ENCODE measurements at regions not wholly inside any gene's neighbourhood (a gene's known extent, or its start where the extent isn't known, plus 50 kb on each side); places are given as distances from the start of the nearest gene placed in this dataset.

GRCh38 chr2:8525236-8525581 is 156.6 kb upstream of the ID2 start:
- peaks cover 5% of the 10 kb centered on the region for H3K4me1 ChIP-seq (ENCODE audit: control insufficient read depth, insufficient read depth, low read length)

GRCh38 chr2:8525582-8526402 is 156.1 kb upstream of the ID2 start:
- Histone ChIP-seq H3K9me3 (ENCODE audit: control insufficient read depth, low read length) (no peaks in the 10 kb centered on the region), H3K4me3 (ENCODE audit: low read length) (no peak overlapping the region), H3K4me1 (ENCODE audit: control insufficient read depth, insufficient read depth, low read length) (peaks cover 5% of the 10 kb centered on the region), H3K9ac (ENCODE audit: extremely low read depth, low read length, poor library complexity, severe bottlenecking) (no peak overlapping the region), H3K27ac (ENCODE audit: low read depth, low read length) (peak overlapping the region; percentile 1), H3K27me3 (ENCODE audit: control insufficient read depth, insufficient read depth, low read length, poor library complexity, severe bottlenecking) (no peaks in the 10 kb centered on the region), H3K36me3 (ENCODE audit: control insufficient read depth, insufficient read depth, low read length) (no peaks in the 10 kb centered on the region)
- TF ChIP-seq CTCF (conservative IDR thresholded peaks at IDR 0.05): peak; percentile 68
- Mint-ChIP-seq H3K4me1 (peaks cover 23% of the 10 kb centered on the region), H3K9me3 (no peaks in the 10 kb centered on the region), H3K27ac (no peak overlapping the region), H3K27me3 (ENCODE audit: insufficient read depth) (no peaks in the 10 kb centered on the region), H3K36me3 (ENCODE audit: low read depth) (no peaks in the 10 kb centered on the region), H3K4me3 (no peak overlapping the region)
- 75 to 80% methylated on average over 6 to 14 of the region's 14 CpGs for WGBS, 2 experiments (ENCODE audit: insufficient coverage in 1 of 2, insufficient read length in 1 of 2)
- DNase-seq: peak; percentile 79

More at GRCh38 chr2:8525236-8525581, 156.6 kb upstream of the ID2 start:
- Histone ChIP-seq H3K36me3 (ENCODE audit: control insufficient read depth, insufficient read depth, low read length) (no peaks in the 10 kb centered on the region), H3K9ac (ENCODE audit: extremely low read depth, low read length, poor library complexity, severe bottlenecking) (no peak overlapping the region), H3K9me3 (ENCODE audit: control insufficient read depth, low read length) (no peaks in the 10 kb centered on the region), H3K27ac (ENCODE audit: low read depth, low read length) (no peak overlapping the region), H3K27me3 (ENCODE audit: control insufficient read depth, insufficient read depth, low read length, poor library complexity, severe bottlenecking) (no peaks in the 10 kb centered on the region), H3K4me3 (ENCODE audit: low read length) (no peak overlapping the region)
- Mint-ChIP-seq H3K4me3 (no peak overlapping the region), H3K9me3 (no peaks in the 10 kb centered on the region), H3K36me3 (ENCODE audit: low read depth) (no peaks in the 10 kb centered on the region), H3K27ac (no peak overlapping the region), H3K27me3 (ENCODE audit: insufficient read depth) (no peaks in the 10 kb centered on the region), H3K4me1 (peaks cover 23% of the 10 kb centered on the region)
- 89 to 97% methylated on average over 6 to 7 of the region's 7 CpGs for WGBS, 2 experiments (ENCODE audit: insufficient coverage in 1 of 2, insufficient read length in 1 of 2)
- no peak for TF ChIP-seq CTCF (conservative IDR thresholded peaks at IDR 0.05)
- no peak for DNase-seq

DNA sequence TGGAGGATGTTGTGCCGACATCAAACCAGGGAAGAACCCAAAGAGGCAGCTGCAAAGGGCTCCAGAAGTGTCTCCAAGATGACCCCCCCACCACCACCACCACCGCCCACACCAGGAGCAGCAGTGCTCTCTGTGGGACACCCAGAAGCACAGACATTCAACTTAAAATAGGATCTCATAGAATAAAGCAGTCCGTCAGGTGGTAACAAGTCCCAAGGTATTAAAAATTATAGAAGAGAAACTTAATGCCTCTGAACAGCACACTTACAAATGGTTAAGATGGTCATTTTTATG is 155.5 kb upstream of the ID2 start:
- Histone ChIP-seq H3K4me1 (ENCODE audit: control insufficient read depth, insufficient read depth, low read length) (peaks cover 5% of the 10 kb centered on the region), H3K27ac (ENCODE audit: low read depth, low read length) (no peak overlapping the region), H3K9ac (ENCODE audit: extremely low read depth, low read length, poor library complexity, severe bottlenecking) (no peak overlapping the region), H3K4me3 (ENCODE audit: low read length) (no peak overlapping the region), H3K9me3 (ENCODE audit: control insufficient read depth, low read length) (peaks cover 4% of the 10 kb centered on the region), H3K27me3 (ENCODE audit: control insufficient read depth, insufficient read depth, low read length, poor library complexity, severe bottlenecking) (no peaks in the 10 kb centered on the region), H3K36me3 (ENCODE audit: control insufficient read depth, insufficient read depth, low read length) (no peaks in the 10 kb centered on the region)
- no peak for TF ChIP-seq CTCF (conservative IDR thresholded peaks at IDR 0.05)
- H3K27ac Mint-ChIP-seq: no peak overlapping the region
- no peak overlapping the region for H3K4me3 Mint-ChIP-seq
- H3K36me3 Mint-ChIP-seq (ENCODE audit: low read depth): no peaks in the 10 kb centered on the region
- H3K27me3 Mint-ChIP-seq (ENCODE audit: insufficient read depth): no peaks in the 10 kb centered on the region
- peaks cover 4% of the 10 kb centered on the region for H3K9me3 Mint-ChIP-seq
- 83 to 84% methylated on average over 1 to 3 of the region's 3 CpGs for WGBS, 2 experiments (ENCODE audit: insufficient coverage in 1 of 2, insufficient read length in 1 of 2)
- H3K4me1 Mint-ChIP-seq: peaks cover 23% of the 10 kb centered on the region
- no peak for DNase-seq

All from endodermal cell (in vitro differentiated cells).